Body of pancreas (tissue), 4 donors: ENCODE measurements at regions not wholly inside any gene's neighbourhood (a gene's known extent, or its start where the extent isn't known, plus 50 kb on each side); places are given as distances from the start of the nearest gene placed in this dataset.
"Not testable (repeated sequence)": the region's sequence is repeated elsewhere in the genome, so short reads cannot be mapped to it uniquely, and the experiment has no call there.

Experiments
- CTCF ChIP-seq, 7 experiments: fragments of 450-650 bp in 4 of 7; fragments of 200-600 bp in 3 of 7; sonication (generic) in 3 of 7; IDR thresholded peaks; one replicate each; pipeline ENCODE4 v1.5.1; 2016 to 2019; ENCODE audit warnings: antibody characterized with exemption in 7 of 7
- POLR2A ChIP-seq, 3 donors: fragments of 450-650 bp; IDR thresholded peaks; one replicate each; pipeline ENCODE4 v1.6.1; 2016; ENCODE audit warnings: antibody characterized with exemption in 3 of 3, mild to moderate bottlenecking in 2 of 3

- TF ChIP-seq CTCF, POLR2A (IDR thresholded peaks at IDR 0.05): not testable (repeated sequence)
These were observed 272.9 kb upstream of the GRAMD2B start for GRCh38 chr5:126150319-126150718.
